GM18861 (cell line): ENCODE measurements at regions not wholly inside any gene's neighbourhood (a gene's known extent, or its start where the extent isn't known, plus 50 kb on each side); places are given as distances from the start of the nearest gene placed in this dataset.

Experiments
- ATAC-seq: cut with Tn5 transposase; IDR thresholded peaks from one replicate; pipeline ENCODE4 v1.9.1; 2021; ENCODE audit not compliant: unreplicated experiment

DNA sequence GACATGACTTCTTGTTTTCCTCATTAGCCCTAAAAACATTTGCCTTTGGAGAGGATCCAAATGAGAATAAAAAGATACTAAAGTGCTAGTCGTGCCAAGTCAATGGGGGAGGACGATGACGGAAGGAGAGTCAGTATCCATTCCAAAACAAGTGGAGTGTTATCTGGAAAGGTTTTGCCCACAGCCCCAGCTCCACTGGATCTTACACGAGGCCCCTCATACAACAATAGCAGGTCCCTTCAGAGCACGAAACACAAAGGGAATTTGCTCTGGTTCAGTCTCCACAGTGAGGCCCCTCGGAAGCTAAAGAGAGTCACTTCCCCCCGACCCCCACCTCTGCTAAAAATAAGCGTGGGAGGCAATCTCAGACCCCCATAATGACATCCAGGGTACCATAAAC is 496.9 kb upstream of the ZFHX3 start:
- ATAC-seq = no peak

DNA sequence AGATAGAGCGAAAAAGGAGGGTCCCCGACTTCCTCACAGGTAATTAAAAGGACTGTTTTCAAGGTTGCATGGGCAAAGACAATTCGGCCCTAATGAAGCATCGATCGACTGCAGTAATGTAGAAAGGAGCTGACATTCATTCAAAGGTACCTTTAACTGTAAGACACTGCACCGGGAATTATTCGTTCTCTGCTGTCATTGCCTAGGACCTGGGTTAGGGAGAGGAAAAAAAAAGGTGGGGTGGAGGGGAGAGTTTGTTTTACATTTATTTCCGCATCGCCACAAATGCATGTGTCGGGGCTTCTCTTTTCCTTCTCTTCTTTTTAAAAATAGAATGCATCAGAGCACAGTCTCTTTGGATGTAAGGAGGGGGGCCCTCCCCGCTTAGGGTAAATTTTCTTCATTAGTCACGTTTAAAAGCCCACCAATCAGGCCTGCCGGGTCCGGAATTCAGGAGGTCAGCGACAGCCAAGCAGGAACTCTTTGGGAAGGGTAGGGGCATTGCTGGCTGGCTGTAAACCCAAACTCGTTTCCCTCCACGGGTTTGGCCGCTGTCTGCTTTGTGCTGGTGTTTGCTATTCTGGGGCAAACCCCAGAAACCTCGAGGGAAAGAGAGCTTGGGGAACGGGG is 496.2 kb upstream of the ZFHX3 start:
- ATAC-seq = no peak

DNA sequence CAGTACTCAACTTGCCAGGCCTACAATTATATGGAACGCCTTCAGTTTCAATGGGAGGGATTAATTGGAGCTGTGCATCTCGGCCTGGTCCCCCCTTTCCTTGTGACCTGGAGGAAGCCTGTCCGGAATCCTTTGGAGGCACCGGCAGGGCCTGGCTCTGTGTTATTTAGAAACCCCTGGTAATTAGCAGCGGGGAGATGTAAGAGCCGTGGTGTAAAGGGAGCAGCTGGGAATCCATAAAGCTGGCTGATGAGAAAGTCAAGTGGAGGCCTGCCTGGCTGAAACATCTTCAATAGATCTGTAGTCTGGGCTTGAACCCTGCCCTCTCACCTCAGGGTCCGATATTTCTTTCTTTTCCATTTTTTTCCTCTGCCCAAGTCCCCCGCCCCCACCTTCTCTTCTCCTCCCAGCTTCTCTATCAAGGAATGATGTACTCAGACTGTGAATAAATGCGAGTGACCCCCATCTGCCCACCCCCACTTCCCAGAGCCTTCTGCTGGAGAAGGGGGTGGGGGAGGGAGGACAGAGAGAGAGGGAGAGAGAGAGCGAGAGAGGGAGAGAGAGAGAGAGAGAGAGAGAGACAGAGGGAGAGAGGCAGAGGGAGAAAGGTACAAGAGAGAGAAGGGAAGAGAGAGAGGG is 495.5 kb upstream of the ZFHX3 start:
- ATAC-seq = no peak

DNA sequence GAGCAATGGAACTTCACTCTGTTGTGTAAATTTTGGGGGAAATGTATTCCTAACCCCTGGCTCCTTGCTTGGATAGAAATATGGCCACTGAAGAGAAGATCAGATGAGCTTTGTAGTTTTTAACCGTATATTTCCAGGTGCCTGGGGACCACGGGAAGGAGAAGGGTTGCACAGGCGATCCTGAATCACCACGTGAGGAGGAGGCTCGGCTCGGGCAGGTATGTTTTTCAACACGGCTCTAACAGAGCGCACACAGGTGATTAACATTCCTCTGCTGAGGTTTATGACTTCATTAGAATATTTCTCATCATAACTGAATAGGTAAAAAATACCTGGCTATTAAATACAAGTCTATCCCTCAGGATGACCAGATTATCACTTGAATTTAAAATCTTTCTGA is 495.0 kb upstream of the ZFHX3 start:
- no peak for ATAC-seq

DNA sequence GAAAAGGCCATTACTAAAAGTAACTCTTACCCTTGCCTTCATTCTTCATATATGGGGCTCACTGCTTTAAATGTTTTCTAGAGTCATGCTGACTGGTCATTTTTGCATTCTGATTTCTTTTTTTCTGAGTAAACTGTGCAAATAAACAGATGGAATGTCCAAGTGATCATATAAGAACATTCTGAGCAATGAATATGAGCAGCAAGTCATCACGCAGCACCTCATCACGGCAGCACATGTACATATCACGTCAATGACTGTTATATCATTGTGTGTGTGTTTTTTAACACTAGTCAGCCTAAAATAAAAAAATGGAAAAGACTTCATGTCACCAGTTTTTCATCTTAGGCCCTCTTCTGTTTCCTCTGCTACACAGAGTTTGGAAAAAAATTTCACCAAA is 490.0 kb upstream of the ZFHX3 start:
- no peak for ATAC-seq

DNA sequence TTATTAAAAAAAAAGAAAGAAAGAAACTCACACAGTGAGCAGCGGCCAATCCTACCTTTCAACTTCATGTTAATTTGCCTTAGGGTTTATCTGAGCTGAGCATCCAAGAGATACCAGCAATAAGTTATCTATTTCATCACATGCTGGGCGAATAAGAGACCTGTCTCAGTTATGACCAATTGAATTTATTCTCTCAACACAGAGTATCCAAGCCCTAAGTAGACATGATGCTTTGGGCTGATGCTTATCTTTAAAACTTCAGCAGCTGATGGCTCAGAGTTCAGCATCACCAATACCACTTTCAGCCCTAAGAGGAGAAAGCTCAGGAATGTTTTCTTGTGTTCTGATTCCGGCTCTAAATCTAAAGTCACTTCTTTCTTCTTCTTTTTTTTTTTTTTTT is 489.0 kb upstream of the ZFHX3 start:
- ATAC-seq = no peak

DNA sequence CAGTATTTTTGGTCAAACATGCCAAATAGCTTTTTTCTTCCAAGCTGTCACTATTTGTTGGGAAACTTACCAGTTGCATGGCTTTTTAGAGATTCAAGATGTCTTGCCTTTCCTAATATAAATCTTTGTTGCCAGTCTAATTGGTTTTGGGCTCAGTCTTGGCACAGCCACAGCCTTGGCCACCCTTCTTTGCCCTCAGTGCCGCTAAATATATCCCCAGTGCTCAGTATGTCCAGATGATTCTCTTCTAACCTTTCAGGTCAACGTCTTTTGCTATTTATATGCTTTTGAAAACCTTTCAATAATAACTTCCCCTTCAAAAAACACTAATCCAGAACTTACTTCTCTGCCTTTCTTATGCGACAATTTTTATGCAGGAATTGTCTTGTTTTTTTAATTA is 483.1 kb upstream of the ZFHX3 start:
- ATAC-seq = no peak

DNA sequence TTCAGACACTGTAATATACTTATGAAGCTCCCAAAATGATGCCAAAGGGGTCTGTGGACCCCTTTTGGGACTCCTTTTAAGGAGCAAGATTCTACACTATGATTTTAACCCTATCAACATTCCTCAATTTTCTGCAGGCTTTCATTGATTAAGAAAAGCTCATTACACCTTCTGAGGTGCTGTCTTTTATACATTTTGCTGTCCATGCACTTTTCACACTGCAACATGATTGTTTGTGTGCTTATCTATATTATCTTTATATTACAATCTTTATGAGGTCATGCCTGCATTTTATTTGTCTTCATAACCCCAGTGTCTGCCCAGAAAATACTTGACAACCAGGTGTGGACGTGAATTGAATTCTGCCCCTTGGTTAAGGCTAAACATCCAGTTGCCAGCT is 482.6 kb upstream of the ZFHX3 start:
- ATAC-seq = no peak

DNA sequence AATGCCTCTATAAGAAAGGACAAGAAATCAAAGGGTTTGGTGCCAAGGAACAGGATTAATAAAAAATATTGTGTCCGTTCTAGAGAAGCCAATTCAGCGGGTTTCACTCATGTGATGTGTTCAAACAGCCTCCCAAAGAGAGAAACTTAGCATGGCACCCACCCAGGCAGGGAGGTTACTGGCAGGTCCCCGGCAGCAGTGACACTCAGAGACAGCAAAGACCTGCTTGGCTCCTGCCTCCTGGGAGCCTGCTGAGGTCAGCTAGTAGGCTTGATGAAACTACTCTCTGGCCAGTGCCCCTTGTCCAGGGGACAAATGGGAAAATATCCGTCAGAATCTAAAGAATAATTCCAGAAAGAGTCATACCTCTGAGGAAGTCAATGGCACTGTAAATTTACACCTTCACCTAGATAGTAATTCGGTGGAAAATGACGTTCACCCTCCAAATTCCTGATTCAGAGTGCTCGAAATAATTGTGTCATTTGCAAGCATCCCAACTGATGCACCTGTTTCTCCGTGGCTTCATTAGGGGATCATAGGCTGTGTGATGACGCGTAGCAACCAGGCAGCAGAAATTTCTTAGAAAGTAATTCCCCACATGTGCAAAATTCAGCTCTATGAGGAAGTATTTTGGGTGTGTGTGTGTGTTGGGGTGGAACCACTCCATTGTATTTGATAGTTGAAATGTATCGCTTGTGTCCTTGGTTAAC is 481.5 kb upstream of the ZFHX3 start:
- ATAC-seq = no peak

DNA sequence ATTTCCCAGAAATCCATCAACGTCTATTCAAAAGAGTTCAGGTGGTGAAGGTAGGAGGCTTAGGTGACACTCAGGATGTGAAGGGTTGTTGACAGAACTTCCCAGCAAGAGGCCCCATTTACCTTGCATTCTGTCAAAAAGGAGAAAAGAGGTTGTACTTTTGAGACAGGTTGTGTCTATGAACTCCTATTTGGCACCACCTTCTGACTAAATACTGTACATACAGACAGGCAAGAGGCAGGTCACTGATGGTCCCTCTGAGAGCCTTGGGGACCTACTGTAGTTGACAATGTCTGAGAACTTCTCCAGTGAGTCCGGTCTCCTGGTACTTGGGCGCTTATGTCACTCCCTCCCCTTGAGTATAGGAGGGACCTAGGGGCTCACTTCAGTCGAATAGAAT is 479.3 kb upstream of the ZFHX3 start:
- ATAC-seq = no peak

DNA sequence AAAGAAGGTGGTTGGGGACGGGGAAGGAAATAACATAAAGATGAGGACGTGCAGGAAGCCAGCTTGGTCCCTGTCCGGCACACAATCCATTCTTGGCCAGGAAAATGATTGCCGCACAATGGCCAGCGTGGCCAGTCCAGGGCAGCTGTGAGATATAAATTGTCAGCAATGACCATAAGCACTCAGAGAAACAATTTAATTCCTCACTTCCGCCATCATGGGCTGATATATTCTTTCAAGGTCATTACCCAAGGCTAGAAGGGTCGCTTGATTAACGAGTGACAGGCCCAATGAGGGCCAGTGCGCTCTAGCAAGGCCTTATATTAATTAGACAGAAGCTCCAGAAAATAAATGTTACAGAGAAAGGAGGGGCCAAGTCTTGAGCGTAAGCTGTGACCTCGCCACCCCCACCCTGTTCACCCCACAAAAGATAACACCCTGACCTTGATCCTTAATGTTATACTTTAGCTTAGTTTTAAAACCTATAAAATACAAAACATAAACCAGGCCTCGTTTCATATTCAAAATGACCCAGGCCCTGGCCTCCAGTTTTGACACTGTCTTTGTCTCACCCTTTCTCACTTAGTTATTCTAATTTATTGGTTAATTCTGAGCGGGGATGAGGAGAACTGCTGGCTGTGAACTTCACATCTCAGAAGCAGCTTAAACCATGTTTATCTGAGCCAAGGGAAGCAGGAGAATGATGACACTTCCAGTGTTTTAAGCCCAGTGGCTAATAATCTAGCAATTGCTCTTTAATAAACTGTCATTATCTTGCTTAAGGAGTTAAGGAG is 478.3 kb upstream of the ZFHX3 start:
- no peak for ATAC-seq

DNA sequence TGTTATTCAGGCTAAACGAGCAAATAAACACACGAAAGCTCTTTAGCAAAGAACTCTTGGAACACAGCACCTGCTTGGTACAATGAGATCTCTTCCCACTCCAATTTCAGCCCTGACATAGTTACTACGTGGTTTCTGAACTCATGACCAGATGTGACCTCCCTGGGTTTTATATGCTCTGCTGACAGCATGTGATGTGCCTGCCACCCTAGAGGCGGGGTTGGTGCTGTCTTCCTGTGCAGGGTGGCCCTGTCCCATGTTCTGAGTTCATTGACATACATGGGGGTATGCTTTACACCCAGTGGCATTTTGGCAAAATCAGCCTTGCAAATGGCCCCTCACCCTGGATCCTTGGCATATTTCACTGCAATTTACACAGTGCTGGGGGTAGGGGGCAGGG is 475.3 kb upstream of the ZFHX3 start:
- ATAC-seq = no peak

DNA sequence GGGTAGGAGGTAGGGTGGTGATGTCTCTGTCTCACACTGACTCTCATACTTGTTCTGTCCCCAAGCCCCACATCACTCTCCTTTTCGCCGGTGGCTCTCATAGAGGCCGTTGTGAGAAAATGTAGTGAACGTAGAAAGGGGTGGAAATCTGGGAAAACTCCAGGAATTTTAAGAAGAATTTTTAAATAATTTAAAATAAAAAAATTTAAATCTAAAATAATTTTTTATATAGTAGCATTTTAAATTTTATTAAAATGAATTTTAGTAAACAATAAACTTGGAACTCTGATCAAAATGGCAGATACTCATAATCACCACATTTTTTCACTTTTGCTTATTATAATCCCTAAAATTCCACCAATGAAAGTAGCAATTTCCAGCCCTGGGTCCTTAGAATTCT is 473.6 kb upstream of the ZFHX3 start:
- ATAC-seq = no peak

DNA sequence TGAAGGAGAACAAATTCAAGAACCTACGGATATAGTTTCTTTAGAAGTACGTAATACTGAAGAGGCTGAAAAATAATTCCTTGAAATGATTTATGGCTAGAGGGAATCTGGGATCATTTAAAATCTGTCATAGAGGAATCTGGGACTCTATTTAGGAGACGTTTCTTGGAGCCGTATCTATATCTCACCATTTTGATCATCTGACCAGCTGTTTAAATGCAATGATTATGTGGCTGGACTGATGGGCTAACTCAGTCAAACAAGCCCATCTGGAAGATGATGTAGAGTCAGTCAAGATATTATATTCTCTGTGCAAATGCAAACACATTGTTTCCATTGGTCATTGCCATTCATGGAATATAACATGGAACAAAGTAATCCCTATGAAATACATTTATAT is 467.7 kb upstream of the ZFHX3 start:
- ATAC-seq = no peak

DNA sequence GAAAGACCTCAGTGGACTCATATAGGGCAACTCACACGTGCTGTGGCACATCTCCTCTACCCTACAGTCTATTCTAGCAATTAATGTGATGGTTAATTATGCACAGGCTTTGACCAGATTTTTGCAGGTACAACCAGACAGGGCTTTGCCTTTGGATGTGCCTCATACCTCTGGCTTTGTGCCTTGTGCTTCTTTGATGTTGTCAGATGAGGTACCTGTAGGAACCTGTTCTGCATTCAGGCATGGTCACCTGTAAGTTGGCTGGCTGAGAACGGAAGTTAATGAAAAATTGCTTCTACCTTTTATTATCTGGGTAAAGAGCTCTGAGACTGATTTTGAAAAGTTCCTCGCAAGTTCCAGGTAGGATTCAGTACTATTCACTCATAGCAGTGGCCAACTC is 462.9 kb upstream of the ZFHX3 start:
- ATAC-seq = no peak

DNA sequence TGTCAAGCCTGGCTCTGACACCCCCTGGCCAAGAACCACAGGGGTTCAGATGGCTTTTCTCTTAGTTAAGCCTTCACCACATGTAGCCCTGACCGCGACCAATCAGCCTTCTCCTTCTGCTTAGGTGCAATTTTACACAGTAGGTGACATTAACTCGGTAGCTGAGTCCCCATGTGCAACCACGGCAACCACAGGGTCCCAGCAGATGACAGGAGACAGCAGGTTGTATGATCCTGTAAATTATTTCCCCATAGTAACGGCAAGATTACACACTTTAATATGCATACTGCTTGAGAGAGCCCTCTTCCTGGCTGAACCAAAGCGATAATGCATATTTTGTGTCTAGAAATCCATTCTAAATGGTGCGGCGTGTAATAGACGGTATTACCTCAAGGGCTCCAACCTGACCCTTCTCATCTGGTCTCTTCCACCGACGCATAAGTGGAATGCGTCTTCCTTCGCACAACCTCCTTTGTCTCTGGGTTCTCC is 458.7 kb upstream of the ZFHX3 start:
- ATAC-seq = no peak

DNA sequence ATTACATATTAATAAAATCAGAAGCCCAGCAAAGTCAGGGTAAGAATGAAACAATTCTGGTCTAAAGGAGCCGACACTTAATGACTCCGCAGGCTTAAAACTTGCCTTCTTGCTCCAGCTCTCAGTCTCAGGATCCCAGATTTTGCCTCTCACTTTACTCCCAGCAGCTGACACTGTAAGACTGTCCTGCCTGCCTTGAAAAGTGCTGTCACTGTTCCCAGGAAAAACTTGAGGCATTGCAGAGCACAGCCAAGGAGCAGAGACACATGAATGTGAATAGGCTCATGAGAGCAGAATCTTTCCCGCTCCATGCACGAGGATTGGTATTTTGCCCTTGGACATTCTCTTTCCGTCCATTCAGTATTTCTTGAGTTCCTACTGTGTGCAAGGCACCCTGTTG is 457.6 kb upstream of the ZFHX3 start:
- ATAC-seq = no peak

DNA sequence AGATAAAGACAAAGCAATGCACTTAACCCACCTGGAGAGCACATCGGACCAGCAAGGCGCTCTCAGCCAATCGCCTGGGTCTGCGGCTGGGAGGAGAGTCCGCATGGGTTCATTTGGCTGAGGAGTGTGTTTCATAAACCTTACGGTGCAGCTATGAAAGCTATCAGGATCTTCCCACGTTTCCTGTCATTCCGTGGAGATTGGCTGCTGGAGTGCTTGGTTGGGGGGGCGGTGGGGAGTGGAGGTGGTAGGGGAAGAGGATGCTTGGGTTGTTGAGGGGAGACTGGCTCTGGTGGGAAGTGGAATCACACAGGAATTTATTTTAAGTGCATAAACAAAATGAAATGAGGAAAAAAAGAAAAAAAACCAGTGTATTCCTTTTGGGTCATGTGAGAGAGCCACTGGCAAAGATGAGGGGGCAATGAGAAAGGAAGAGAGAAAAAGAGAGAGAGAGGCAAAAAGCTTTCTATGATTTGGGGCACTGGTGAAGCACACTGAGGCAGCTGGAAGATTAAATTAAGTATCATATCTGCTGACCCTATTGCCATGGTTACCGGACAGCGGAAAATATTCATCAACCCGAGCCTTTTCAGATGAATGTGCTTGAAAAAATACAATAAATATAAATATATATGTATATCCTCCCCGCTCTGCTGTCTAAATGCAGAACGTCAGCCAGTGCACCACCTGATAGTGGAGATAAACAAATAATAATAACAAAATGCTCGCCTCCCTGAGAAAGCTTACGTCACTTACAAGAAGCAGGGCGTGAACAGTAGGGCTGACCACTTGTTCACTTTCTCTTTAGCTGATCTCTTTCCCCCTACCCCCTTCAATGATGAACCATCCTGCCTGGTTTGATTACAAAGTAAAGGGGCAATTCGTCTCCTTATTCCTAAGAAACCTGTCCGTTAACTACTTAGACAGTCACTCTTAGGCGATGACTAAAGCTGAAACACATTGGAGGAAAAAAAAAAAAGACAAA is 457.0 kb upstream of the ZFHX3 start:
- ATAC-seq = no peak

DNA sequence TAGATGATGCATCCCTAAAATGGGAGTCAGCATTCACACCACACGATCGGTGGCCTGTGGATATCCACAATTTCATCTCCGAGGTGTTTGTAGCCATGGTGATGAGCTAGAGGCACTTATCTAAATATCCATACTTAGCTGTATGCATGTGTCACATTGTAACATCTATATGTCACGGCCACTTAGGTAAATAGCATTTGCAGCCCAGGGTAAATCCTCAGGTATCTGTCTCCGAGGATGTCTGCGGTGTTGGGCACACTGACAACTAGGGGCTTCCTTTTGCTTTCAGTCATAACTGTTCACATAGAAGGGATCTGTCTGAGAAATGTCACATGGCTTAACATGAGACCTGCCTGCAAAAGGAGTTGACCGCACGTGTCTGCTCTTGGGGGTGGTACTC is 455.2 kb upstream of the ZFHX3 start:
- no peak for ATAC-seq

DNA sequence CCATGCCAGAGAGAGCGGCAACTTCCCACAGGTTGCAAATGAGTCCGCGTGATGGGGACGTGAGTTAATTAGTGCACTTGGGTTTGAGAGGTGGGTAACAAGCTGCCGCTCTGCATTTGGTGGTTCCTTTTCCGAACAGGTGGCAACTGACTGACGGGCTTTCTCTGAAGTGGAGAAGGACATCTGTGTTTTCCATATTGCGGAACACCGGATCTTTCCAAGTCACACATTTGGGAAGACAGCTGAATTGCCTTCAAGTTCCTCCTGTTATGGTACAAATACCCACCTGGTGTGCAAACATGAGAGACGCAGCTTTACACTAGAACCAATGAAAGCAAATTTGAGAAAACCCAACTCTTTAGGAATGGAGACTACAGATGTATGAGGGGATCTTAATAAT is 451.3 kb upstream of the ZFHX3 start:
- no peak for ATAC-seq

DNA sequence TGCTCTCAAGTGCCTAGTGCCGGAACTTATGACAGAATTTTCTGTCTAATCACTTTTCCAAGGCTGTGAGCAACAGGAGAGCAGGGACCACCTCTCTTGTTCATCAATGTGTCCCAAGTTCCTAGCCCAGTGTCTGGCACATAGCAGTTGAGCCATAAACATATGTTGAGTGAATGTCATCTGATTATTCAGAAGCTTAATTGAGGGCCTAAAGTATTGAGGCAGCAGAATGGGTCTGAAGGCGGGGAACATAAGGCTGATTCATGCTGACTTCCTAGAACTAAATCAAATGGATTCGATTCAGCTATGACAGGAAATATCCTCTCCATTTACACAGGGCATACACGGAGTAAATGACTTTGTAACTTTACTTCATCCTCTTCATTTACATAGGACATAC is 438.0 kb upstream of the ZFHX3 start:
- ATAC-seq = no peak
